GM18858 (cell line): ENCODE measurements at regions not wholly inside any gene's neighbourhood (a gene's known extent, or its start where the extent isn't known, plus 50 kb on each side); places are given as distances from the start of the nearest gene placed in this dataset.

ENCODE experiments used
- ATAC-seq: cut with Tn5 transposase; IDR thresholded peaks from one replicate; pipeline ENCODE4 v1.9.1; 2021; ENCODE audit not compliant: unreplicated experiment

DNA sequence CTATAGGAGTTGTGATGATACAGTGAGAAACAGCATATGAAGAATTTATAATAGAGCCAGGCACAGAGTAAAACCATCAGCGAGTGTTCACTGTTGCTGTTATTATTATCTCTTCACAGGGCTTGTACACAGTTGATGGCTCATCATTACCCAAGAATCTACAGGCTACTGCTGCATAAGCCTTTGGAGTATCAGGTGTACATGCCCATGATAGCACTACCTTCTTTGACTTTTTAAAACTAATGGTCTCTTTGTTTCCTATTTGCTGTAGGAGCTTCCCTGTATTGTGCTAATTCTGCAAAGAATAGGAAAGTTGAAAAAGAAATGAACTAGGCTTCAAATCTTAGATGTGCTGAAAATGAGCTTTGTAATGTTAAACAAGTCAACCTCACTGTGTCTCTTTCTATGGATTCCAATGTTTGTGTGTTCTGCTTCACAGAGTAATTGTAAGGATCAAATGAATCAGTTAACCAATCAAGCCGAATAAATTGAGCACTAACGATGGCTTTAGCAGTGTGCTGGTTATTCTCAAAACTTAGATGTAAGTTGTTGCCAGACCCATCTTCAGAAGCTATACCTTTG, 138.8 kb downstream of the TUSC7 start:
- no peak for ATAC-seq

DNA sequence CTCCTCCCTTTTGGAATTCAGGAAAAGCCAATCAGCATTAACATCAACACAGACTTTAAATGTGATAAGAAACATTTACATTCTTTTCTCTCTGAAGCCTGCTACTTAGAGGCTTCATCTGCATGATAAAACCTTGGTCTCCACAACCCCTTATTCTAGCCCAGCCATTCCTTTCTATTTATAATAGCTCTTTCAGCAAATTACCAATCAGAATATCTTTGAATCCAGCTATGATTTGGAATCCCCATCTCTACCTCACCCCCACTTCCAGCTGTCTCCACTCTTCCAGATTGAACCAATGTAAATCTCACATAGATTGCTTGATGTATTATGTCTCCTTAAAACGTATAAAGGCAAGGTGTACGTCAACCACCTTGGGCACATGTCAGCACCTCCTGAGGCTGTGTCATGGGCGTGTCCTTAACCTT, 139.7 kb downstream of the TUSC7 start:
- no peak for ATAC-seq

DNA sequence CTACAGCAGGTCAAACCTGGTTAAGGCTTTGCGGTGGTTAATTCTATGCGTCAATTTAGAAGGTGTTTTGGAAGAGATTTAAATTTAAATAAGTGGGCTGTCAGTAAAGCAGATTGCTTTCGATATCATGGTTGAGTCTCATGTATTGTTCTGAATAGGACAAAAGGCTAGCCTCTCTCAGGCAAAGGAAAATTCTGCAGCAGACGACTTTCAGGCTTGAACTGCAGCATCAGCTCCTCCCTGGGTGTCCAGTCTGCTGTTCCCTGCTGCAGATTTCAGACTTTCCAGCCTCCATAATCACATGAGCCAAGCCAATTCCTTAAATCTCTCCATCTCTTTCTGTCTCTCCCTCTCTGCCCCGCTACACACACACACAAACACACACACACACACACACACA, 143.2 kb downstream of the TUSC7 start:
- no peak for ATAC-seq

DNA sequence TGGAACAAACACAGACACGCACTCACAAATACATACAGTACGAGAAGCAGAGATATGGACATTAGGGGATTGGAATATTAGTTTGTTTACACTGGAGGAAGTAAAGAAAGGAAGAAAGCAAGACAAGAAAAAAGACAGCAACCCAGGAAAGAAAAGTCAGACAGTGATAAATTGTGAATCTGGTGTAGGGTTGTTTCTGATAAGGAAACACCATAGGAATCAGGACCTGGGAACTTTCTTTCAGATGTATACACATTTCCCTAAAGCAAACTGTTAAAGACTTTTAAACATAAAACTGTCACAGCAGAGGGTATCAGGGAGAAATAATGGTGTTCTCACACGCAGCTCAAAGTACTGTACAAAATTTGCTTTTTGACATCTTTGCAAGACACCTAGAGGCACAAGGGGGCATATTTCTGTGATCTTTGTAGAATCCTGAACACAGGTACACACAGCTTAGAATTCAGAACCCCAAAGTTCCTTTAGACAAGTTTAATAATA, 153.7 kb downstream of the TUSC7 start:
- ATAC-seq: no peak

DNA sequence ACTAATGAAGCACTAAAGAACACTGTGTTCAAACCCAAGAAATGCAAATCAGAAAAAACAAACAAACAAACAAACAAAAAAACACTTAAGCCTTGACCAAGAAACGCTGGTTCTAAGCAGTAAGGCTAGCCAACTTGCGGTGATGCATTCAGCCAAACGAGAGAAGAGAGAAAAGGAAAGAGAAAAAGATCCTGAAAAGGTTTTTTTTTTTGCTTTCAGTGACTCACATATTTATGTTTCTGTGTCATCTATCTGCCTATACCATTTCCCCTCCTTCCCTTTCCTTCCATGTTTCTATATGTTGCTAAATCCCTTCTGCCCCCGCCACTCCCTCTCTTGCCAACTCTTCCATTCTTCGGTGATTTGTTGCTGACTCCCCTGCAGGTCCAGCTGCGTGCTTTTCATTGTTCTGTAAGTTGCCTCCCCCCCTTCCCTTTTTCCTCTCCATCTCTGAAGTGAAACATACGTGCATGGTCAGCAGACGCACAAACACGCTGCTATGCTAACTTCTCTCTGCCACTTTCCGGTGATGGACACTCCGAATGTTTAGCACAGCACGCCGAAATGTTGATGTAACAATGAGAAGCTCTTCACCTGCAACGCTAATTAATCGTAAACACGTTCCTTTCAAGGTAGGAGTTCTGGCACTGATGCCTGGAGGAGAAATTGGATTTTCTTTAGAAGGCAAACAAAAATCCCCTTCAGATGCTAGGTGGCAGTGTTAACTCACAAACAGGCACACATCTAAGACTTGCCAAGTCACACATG, 154.4 kb downstream of the TUSC7 start:
- peak; percentile 55 for ATAC-seq

DNA sequence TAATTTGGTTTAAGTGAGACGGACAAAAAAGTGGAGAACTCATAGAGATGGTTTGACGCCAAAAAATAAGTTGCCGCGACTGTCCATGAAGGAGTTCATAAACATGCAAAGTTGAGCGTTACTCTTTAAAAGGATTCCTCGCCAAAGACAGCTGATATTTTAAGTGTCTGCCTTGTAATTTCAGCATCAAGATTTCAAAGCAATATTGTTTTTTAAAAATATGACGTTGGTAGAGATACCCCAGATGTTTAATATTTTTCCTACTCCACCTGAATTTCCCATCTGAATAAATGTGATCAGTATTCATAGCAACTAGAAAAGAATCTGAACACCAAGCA, 155.0 kb downstream of the TUSC7 start:
- no peak for ATAC-seq

DNA sequence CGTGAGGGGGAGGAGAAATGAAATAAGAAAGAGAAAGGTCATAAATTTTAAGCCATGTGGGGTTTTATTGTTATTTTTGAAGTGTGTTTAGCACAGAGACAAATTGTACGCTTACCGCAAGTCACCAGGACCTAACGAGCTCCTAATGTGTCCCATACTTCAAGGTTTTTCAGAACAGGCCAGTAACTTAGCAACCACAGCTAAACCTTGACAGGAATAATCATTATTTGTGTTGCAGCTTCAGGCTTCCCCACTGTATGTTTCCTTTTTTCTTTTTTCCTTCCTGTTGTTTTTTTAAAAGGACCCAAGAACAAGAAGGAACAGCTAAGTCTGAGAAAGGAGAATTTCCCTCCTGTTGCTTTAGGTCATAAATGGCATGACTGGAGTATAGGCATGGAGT, 160.8 kb downstream of the TUSC7 start:
- ATAC-seq: no peak

DNA sequence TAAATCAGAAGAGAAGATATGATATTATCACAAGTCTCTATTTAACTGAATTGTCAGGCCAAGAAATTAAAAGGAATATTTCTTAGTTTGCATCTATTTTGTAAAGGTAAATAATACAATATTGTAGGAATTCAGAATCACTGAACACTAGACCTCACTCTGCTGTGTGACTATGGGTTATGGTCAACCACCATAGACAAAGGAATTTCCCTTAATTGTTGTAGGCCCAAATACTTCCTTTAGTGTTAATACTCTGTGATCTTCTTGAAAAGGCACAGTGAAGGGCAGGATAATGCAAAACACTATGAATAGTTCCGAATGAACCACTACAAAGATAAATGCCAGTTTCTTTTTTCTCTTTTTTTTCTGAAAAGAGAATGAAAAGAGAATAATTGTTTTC, 162.3 kb downstream of the TUSC7 start:
- ATAC-seq: no peak

DNA sequence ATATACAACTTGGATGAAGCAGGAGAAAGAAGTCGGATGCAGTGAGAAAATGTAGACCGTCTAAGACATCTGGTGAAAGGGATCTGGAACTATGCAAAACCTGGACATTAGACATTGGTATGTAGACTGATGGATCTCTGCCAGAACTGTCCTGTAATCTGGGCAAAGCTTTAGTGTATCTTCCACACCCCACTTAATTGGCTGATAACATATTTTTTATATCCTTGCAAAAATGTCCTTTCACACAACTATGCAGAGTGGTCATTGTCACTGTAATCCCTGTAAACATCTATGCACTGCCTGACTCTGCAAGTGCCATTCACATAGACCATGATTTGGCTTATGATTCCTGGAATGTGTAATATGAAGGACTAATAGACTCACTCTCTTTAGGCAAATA, 163.1 kb downstream of the TUSC7 start:
- no peak for ATAC-seq

DNA sequence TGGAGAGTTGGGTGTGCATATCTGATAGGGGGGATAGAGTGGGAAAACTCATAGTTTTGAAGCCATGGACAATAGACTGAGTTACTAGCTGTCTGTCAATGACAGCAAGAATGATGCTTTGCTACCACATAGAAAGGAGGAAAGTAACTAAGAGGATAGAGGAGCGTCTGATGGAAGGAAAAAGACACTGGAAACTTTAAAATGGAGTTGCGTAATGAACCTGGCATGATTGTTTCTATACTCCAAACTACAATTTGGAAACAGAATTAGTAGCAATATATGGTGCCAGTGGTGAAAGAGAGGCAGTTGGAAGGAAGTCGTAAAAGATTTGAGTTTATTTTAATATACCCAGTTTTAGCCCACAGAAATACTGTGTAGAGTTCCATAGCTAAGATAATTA, 163.6 kb downstream of the TUSC7 start:
- ATAC-seq: no peak

DNA sequence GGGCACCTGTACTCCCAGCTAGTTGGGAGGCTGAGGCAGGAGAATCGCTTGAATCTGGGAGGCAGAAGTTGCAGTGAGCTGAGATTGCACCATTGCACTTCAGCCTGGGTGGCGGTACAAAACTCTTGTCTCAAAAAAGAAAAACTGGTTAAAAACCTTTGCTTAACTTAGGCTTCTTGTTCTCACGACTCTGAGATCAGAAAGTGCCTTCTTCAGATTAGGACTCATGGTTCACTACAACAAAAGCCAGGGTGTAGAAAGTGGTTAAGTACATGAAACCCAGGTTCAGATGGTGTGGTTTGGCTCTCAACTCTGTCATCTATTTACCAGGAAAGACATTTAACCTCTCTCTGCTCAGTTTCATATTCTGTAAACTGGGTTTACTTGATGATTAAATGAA, 168.4 kb downstream of the TUSC7 start:
- peak; percentile 77 for ATAC-seq

DNA sequence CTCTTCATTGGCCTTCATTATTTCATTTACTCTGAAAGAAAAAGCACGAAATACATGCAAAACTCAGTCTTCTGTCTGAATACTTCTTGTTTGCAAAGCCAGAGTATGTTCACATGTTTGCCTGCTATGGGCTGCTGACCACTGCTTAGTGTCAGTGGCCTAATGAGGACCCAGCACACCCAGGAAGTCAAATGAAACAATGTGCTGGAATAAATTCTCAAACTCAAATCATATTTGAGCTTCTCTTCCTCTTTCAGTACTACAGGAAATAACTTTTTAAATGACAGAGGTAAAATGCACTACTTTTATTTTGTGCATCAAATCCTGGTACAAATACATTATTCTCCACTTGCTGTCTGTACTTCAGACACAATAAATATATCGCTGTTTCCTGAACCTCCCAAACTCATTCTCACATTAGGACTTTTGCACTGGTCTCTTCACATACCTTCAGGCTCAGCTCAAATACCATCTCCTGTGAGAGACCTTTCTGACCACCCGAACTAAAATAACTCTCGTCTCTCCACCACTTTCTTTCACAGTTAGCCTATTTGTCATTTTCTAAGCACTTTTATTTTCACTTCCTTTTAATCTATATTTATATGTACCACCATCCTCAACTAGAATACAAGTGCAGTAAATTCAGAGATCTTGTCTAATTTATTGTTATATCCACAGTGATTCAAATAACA, 176.8 kb downstream of the TUSC7 start:
- ATAC-seq: peak; percentile 93

DNA sequence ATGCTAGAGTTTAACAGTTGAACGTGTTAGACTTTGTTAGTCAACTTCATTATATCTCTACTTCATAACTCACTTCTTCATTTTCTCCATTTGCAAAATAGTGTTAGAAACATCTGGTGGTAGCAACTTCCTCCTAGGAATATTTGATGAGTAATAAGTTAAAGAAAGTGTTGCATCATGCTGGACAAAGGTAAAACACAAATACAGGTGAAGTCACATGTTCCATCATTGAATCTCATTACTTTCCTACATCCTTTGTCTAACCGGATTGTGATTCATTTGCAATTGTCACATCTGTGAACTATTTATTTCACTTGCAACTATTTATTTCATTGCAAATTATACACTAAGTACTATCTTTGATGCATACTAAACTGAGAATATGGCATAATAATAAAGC, 186.5 kb downstream of the TUSC7 start:
- no peak for ATAC-seq

DNA sequence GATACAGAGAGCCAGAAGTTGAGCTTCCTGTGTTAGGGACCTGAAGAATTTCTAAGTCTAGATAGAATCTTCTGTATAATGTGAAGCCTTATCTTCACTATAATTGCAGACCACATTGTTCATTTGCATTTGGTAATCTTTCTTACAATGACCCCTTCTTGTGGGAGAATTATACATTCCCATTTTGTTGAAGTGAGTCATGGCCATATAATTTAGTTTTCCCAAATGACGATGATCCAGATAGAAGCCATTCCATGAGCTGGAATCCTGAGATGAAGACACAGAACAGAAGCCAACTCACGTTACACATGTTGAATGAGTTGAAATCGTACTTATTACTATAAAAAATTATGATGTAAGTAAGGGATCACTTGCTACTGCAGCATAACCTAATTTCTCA, 187.8 kb downstream of the TUSC7 start:
- ATAC-seq: no peak

DNA sequence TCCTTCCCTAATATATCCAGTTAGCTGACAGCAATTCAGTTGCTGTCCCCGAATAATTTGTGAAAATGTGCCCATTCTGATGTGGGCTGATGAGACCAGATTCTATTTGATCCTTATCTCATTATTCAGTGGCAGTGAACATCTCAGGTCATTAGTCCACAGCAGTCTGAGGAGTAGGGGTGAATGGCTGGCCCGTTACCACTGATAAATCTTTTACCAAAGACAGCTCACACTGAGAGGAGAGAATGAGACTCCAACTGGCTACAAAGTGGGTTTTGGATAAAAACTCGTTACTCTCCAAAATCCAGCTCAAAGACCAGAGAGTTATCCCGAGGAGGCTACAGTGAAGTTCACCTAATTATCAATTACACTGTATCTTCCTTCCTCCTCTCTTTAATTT, 189.7 kb downstream of the TUSC7 start:
- no peak for ATAC-seq

DNA sequence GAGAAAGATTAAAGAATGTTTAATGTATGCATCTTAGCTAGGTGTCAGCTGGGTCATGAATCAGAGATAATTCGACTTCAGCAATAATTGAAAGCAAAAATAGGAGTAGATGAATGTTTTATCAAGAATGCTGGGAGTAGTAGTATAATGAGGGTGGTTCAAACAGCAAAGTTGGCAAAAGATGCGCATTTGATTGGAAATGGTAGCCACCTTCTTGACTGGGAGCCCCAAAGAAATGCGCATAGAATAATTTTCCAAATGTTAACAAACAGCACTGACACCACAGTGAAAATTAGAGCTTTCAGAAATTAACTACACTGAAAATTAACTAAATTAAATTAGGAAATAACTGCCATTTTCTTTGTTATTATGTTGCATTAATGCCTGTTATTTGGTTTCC, 195.8 kb downstream of the TUSC7 start:
- no peak for ATAC-seq

DNA sequence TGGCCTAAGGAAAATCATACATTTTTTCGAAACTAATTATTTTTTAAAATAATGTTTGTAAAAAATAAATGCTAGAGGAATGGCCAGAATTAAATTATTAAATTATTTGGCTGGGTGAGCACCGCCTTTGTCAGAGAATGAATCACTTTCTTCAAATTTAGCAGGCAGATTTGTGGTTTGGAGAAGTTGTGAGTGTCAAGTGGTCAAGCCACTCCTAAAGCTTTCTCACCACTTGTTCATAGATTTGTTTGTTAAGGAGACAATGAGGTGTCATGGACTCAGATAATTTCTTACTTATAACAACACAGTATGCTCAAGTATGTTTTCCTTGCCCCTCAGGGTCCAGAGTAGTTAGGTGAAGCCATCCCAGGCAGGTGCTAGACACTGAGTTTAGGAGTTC, 196.2 kb downstream of the TUSC7 start:
- no peak for ATAC-seq

DNA sequence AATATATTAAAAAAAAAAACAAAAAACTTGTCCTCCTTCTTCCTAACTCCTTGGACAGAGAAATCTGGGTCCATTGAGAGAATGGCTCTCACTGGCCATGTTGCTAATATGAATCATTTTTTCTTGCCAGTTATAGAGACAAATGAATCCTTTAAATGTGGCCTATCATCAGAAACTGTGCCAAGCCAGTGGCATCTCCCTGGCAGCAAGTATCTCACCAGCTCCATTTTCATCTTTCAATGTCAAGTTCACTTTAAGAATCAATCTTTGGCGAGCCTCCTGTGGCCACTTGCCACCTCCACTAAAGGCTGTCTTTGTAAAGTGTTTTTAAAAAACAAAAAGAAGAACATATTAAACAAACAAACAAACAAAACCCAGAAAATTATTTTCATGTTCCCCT, 202.5 kb downstream of the TUSC7 start:
- ATAC-seq: no peak

DNA sequence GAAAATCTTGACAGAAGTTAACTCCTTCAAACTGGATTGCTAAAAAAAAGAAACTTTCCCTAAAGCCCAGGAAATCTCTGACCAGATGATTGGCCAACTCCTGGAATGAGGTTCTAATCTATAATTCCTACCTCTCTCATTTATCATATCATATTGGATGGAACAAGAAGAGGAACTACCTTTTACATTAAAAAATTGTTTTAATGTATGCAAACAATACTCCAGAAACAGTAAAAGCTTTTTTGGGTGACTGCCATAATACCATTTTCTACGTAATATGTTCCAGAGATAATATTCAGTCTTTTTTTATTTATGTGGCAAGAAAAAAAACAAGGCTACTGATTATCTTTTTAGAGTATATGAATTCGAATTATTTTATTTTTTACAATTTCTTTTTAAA, 204.4 kb downstream of the TUSC7 start:
- ATAC-seq: no peak

DNA sequence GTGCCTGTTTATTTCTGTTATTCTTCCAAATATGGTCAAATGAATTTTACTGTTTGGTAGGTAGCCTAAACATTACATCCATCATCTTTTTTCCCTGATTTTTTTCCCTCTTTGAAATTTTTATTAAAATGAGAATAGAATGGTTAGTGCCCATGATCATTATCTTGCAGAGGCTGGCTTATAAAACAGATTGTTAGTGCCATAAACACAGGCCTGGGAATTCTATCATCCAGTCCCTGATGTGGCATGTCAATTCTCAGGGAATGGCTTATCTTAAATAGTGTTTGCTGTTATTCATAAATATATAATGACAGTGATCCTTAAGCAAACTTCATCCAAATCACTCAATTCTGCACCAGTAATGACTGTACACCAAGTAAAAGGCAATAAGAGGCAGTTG, 207.3 kb downstream of the TUSC7 start:
- no peak for ATAC-seq

DNA sequence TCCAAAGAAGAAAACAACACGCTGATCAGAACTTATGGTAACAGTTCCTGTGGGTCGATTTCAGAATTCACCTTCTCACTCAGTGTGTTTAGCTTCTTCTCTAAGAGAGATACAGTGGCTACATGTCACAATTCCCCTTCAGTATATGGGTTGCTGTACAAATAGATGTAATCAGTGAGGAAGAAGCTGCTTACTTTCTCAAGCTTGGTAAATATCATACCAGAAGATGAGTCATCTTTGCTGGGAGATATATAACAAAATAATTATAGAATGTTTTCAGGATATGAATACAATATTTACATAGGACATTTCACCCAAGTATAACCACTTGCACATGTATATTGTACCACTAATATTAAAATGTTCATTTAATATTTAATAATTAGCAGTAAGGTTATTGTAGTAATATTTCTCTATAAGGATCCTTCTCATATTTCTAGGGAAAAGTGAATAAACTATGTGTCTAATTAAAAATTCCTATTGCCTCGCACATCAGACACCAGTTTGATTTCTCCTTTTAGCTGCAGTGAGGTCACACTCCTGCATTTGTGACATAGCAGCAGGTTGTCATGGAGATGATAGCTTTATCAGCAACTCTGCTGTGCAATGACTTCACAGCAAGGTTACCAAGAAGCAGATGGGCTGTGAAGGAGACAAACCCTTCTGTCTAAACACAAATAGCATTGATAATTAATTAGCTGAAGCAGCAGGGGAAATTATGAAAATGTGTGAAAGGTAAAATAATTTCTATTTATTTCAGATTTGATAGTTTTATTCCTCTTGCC, 211.4 kb downstream of the TUSC7 start:
- ATAC-seq: no peak

DNA sequence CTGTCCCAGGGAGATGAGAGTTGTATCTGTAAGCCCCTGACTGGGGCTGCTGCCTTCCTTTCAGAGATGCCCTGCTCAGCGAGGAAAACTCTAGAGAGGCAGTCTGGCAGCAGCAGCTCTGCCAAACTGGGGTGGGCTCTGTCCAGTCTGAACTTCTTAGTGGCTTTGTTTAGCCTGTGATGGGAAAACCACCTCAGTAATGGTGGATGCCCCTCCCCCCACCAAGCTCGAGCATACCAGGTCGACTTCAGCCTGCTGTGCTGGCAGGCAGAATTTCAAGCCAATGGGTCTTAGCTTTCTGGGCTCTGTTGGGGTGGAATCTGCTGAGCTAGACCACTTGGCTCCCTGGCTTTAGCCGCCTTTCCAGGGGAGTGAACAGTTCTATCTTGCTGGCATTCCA, 218.3 kb downstream of the TUSC7 start:
- no peak for ATAC-seq
